GM12878 (cell line): ENCODE measurements at regions not wholly inside any gene's neighbourhood (a gene's known extent, or its start where the extent isn't known, plus 50 kb on each side); places are given as distances from the start of the nearest gene placed in this dataset.

ENCODE experiments used
- ATAC-seq: fragments of 200-7000 bp; cut with Tn5 transposase; 3 replicates; pipeline ENCODE4 v1.9.1; 2020; ENCODE audit warnings: mild to moderate bottlenecking, moderate library complexity
- BruUV-seq: library from RNA; stranded (reverse); fragments of 400-500 nt; replicated peaks from 2 replicates; lab custom pipeline; 2021; lab: Mats Ljungman, UMichigan
- CTCF ChIA-PET: fragments of 300-600 bp; sonication (Branson Sonifier 250); formaldehyde crosslinking; extraction: SDS; loops from one replicate; lab custom pipeline; 2021; ENCODE audit warnings: inconsistent platforms; lab: Yijun Ruan, JAX
- POLR2A ChIA-PET: fragments of 350-600 bp; formaldehyde crosslinking; extraction: SDS; loops from one replicate; lab custom pipeline; 2021; ENCODE audit warnings: inconsistent platforms; lab: Charles Lee
- RAD21 ChIA-PET: fragments of 300-600 bp; sonication (Branson Sonifier 250); formaldehyde crosslinking; loops from one replicate; lab custom pipeline; 2023; ENCODE audit warnings: antibody characterized with exemption; ENCODE audit not compliant: unreplicated experiment; lab: Charles Lee
- SMC1A ChIA-PET: fragments of 300-600 bp; sonication (Branson Sonifier 250); formaldehyde crosslinking; loops from one replicate; lab custom pipeline; 2023; ENCODE audit not compliant: unreplicated experiment, uncharacterized antibody; lab: Charles Lee
- DNase-seq: peaks from one replicate; pipeline ENCODE4 v3.0.0-alpha.2; 2011; ENCODE audit warnings: low read depth, low spot score
- FAIRE-seq: peaks from 3 replicates; lab custom pipeline; 2011; peaks lifted over from hg19 to GRCh38; lab: Jason Lieb, UNC
- H2AFZ ChIP-seq: 2 replicates; pipeline ENCODE4 v1.6.0; 2011; ENCODE audit warnings: low read depth, low read length, control low read depth; ENCODE audit not compliant: control insufficient read depth
- H3K27ac ChIP-seq: 2 replicates; pipeline ENCODE4 v1.5.1; 2011; ENCODE audit warnings: control low read depth; ENCODE audit not compliant: control insufficient read depth, insufficient read depth
- H3K27me3 ChIP-seq, 2 experiments: replicated peaks in 1 of 2; 2 replicates each; pipeline versions ENCODE4 v1.6.0 to v1.6.1; 2011; ENCODE audit warnings: low read length in 1 of 2; ENCODE audit not compliant: control insufficient read depth in 2 of 2, insufficient read depth in 2 of 2
- H3K36me3 ChIP-seq, 2 experiments: 2 replicates each; pipeline ENCODE4 v1.5.1; 2011; ENCODE audit warnings: low read length in 1 of 2; ENCODE audit not compliant: control insufficient read depth in 2 of 2, insufficient read depth in 2 of 2
- H3K4me1 ChIP-seq: 2 replicates; pipeline ENCODE4 v1.6.1; 2011; ENCODE audit warnings: mild to moderate bottlenecking, low read length, moderate library complexity, mixed read lengths; ENCODE audit not compliant: control insufficient read depth, insufficient read depth
- H3K4me2 ChIP-seq: 2 replicates; pipeline ENCODE4 v1.6.0; 2011; ENCODE audit warnings: control low read depth; ENCODE audit not compliant: control insufficient read depth, insufficient read depth
- H3K4me3 ChIP-seq: fragments of 200-600 bp; sonication (generic); 2 replicates; pipeline ENCODE4 v1.5.1; 2016
- H3K79me2 ChIP-seq: 2 replicates; pipeline ENCODE4 v1.6.0; 2011; ENCODE audit warnings: low read length; ENCODE audit not compliant: control insufficient read depth, insufficient read depth
- H3K9ac ChIP-seq: 2 replicates; pipeline ENCODE4 v1.8.0; 2011; ENCODE audit warnings: low read length, control low read depth, mixed read lengths; ENCODE audit not compliant: control insufficient read depth, insufficient read depth
- H3K9me3 ChIP-seq: replicated peaks from 3 replicates; pipeline ENCODE4 v1.5.1; 2011; ENCODE audit warnings: mild to moderate bottlenecking, low read length; ENCODE audit not compliant: control insufficient read depth, insufficient read depth
- H4K20me1 ChIP-seq: 2 replicates; pipeline ENCODE4 v1.6.0; 2011; ENCODE audit not compliant: control insufficient read depth, insufficient read depth
- BCL11A ChIP-seq: IDR thresholded peaks from 2 replicates; pipeline ENCODE4 v1.6.1; 2011; ENCODE audit warnings: low read depth, low read length
- CEBPZ ChIP-seq: fragments of 150-350 bp; IDR thresholded peaks from 2 replicates; pipeline ENCODE4 v1.6.1; 2016; ENCODE audit warnings: low read depth, low read length
- E2F8 ChIP-seq: fragments of 450-650 bp; IDR thresholded peaks from 2 replicates; pipeline ENCODE4 v1.6.1; 2018; ENCODE audit warnings: mild to moderate bottlenecking, low read depth, moderate library complexity; ENCODE audit not compliant: partially characterized antibody
- FOXK2 ChIP-seq: fragments of 450-650 bp; IDR thresholded peaks from 2 replicates; pipeline ENCODE4 v1.6.1; 2017; ENCODE audit warnings: mild to moderate bottlenecking, moderate library complexity
- HSF1 ChIP-seq: fragments of 150-350 bp; IDR thresholded peaks from 2 replicates; pipeline ENCODE4 v1.6.1; 2014; ENCODE audit warnings: mild to moderate bottlenecking, low read depth, low read length
- IKZF2 ChIP-seq, 2 experiments: fragments of 450-650 bp; IDR thresholded peaks; 2 replicates each; pipeline ENCODE4 v1.6.1; 2017; ENCODE audit warnings: mild to moderate bottlenecking in 2 of 2, moderate library complexity in 2 of 2
- NBN ChIP-seq: fragments of 450-650 bp; IDR thresholded peaks from 2 replicates; pipeline ENCODE4 v1.6.1; 2016
- PAX8 ChIP-seq: fragments of 450-650 bp; IDR thresholded peaks from 2 replicates; pipeline ENCODE4 v1.6.1; 2017; ENCODE audit warnings: mild to moderate bottlenecking, moderate library complexity
- RFX5 ChIP-seq: IDR thresholded peaks from 2 replicates; pipeline ENCODE4 v1.6.1; 2011; ENCODE audit warnings: low read depth, low read length, improper control_type of control experiment
- SMC3 ChIP-seq: IDR thresholded peaks from 2 replicates; pipeline ENCODE4 v1.6.1; 2011; ENCODE audit warnings: low read length, improper control_type of control experiment, borderline replicate concordance
- SP1 ChIP-seq: IDR thresholded peaks from one replicate; pipeline ENCODE4 v1.6.1; 2011; ENCODE audit warnings: low read depth, low read length
- STAT1 ChIP-seq: fragments of 450-650 bp; conservative IDR thresholded peaks from 2 replicates; pipeline ENCODE4 v1.6.1; 2014; ENCODE audit warnings: antibody characterized with exemption, mild to moderate bottlenecking
- ZNF622 ChIP-seq: fragments of 450-650 bp; IDR thresholded peaks from 2 replicates; pipeline ENCODE4 v1.6.1; 2017; ENCODE audit warnings: mild to moderate bottlenecking, inconsistent platforms
- WGBS: methylation state at CpG from one replicate; pipeline ENCODE4 v1.1.6; 2016; ENCODE audit warnings: low lambda C conversion rate; ENCODE audit not compliant: insufficient replicate concordance, insufficient coverage; ENCODE audit errors: missing lambda C conversion rate; 5-methylcytosine and 5-hydroxymethylcytosine counted together
- in situ Hi-C: fragments of 300-500 bp; cut with MboI; formaldehyde crosslinking; loops from 9 replicates; pipeline ENCODE4 v1.14.3; 2018; ENCODE audit warnings: mixed read lengths
- intact Hi-C: fragments of 100-400 bp; cut with micrococcal nuclease; formaldehyde crosslinking; loops from one replicate; pipeline ENCODE4 v1.14.2; 2022; ENCODE audit not compliant: unreplicated experiment

GRCh38 chr11:70836071-70836470 is 416.3 kb downstream of the SHANK2 start (continued):
- no peak for TF ChIP-seq CEBPZ

- ATAC-seq, result no peak
- no peaks in the 10 kb centered on the region for H3K4me1 ChIP-seq
- WGBS, result 2% methylated on average over 3 of the region's 3 CpGs
- no peak for DNase-seq
- H3K27ac ChIP-seq, result no peak overlapping the region
- no peaks in the 10 kb centered on the region; a peak in 1 of 4 replicates for H3K27me3 ChIP-seq
- no peaks in the 10 kb centered on the region for H4K20me1 ChIP-seq
- no peak for FAIRE-seq
- no peak overlapping the region for H3K4me3 ChIP-seq
- no peaks in the 10 kb centered on the region for H3K79me2 ChIP-seq
- ChIA-PET SMC1A (no interaction called here), RAD21 (no interaction called here), CTCF (no interaction called here), POLR2A (no interaction called here)
- intact Hi-C loops, result no loop called here
- no peaks in the 10 kb centered on the region for H3K36me3 ChIP-seq
- H3K9me3 ChIP-seq, result no peaks in the 10 kb centered on the region; the same call in 2 of the 3 replicates
- in situ Hi-C loops, result no loop called here
- H3K4me2 ChIP-seq, result no peak overlapping the region
- H3K9ac ChIP-seq, result no peak overlapping the region
- no TSS peak for BruUV-seq
- no peak overlapping the region for H2AFZ ChIP-seq
- no peak for TF ChIP-seq BCL11A
- TF ChIP-seq FOXK2, result no peak
- no peak for TF ChIP-seq ZNF622
- TF ChIP-seq PAX8, result no peak
- TF ChIP-seq SP1, result no peak
- TF ChIP-seq NBN, result no peak
- no peak for TF ChIP-seq E2F8
- TF ChIP-seq STAT1, result no peak
- TF ChIP-seq IKZF2 (IDR thresholded peaks at IDR 0.05), result no peak
- no peak for TF ChIP-seq SMC3
- TF ChIP-seq HSF1, result no peak
- TF ChIP-seq CEBPZ, result no peak
- no peak for TF ChIP-seq RFX5
Measured at GRCh38 chr11:70838198-70838597, 414.2 kb downstream of the SHANK2 start.
